HCT116 (cell line): ENCODE measurements at regions not wholly inside any gene's neighbourhood (a gene's known extent, or its start where the extent isn't known, plus 50 kb on each side); places are given as distances from the start of the nearest gene placed in this dataset.

Experiments
- ATAC-seq: fragments of 200-7000 bp; cut with Tn5 transposase; 2 replicates; pipeline ENCODE4 v1.9.1; 2020; ENCODE audit warnings: mild to moderate bottlenecking, moderate library complexity
- BruUV-seq: library from RNA; stranded (reverse); fragments of 400-500 nt; replicated peaks from 2 replicates; lab custom pipeline; 2021; lab: Mats Ljungman, UMichigan
- CTCF ChIA-PET: fragments of 300-600 bp; sonication (Branson Sonifier 250); formaldehyde crosslinking; loops from one replicate; lab custom pipeline; 2021; ENCODE audit warnings: antibody characterized with exemption; lab: Charles Lee
- POLR2A ChIA-PET: fragments of 300-600, 350-600 bp; sonication (Branson Sonifier 250); formaldehyde crosslinking; loops from one replicate; lab custom pipeline; 2021; ENCODE audit warnings: antibody characterized with exemption; lab: Charles Lee
- RAD21 ChIA-PET, 2 experiments: fragments of 300-600 bp; sonication (Branson Sonifier 250); formaldehyde crosslinking; loops; one replicate each; lab custom pipeline; 2023; ENCODE audit warnings: low total read pairs in 2 of 2; ENCODE audit not compliant: uncharacterized antibody in 2 of 2, unreplicated experiment in 2 of 2, low non-redundant PET in 1 of 2; lab: Charles Lee
- DNase-seq: peaks from one replicate; pipeline ENCODE4 v3.0.0-alpha.2; 2010; ENCODE audit warnings: low read depth, low spot score
- H2AFZ ChIP-seq: fragments of 200-600 bp; shearing (Covaris generic), sonication (generic); 2 replicates; pipeline ENCODE4 v1.6.1; 2017; ENCODE audit warnings: low read depth, mixed run types, mixed read lengths, antibody characterized with exemption, low read length; ENCODE audit not compliant: poor library complexity, severe bottlenecking
- H3K27ac ChIP-seq: 2 replicates; pipeline ENCODE4 v1.5.1; 2012; ENCODE audit warnings: low read depth, low read length
- H3K27me3 ChIP-seq: fragments of 200-600 bp; sonication (generic); 2 replicates; pipeline ENCODE4 v1.6.1; 2016; ENCODE audit warnings: mixed run types, low read length, mixed read lengths; ENCODE audit not compliant: insufficient read depth
- H3K36me3 ChIP-seq, 2 experiments: fragments of 200-500 bp in 1 of 2; fragments of 200-600 bp in 1 of 2; sonication (Bioruptor generic) in 1 of 2; sonication (generic) in 1 of 2; 2 replicates each; pipeline versions ENCODE4 v1.5.1 to v1.6.1; 2014 to 2016; ENCODE audit warnings: low read length in 2 of 2, inconsistent platforms in 1 of 2, mixed read lengths in 1 of 2, mixed run types in 1 of 2; ENCODE audit not compliant: insufficient read depth in 2 of 2, control insufficient read depth in 1 of 2
- H3K4me1 ChIP-seq, 2 experiments: fragments of 200-600 bp in 1 of 2; sonication (generic) in 1 of 2; 2 replicates each; pipeline versions ENCODE4 v1.5.1 to v1.6.1; 2012 to 2017; ENCODE audit warnings: low read length in 2 of 2, inconsistent platforms in 1 of 2, mild to moderate bottlenecking in 1 of 2, mixed read lengths in 1 of 2, mixed run types in 1 of 2, moderate library complexity in 1 of 2; ENCODE audit not compliant: insufficient read depth in 2 of 2, control insufficient read depth in 1 of 2
- H3K4me2 ChIP-seq: fragments of 200-600 bp; sonication (generic); 2 replicates; pipeline ENCODE4 v1.6.1; 2017; ENCODE audit warnings: mixed run types, low read length, mixed read lengths
- H3K4me3 ChIP-seq, 2 experiments: fragments of 200-600 bp in 1 of 2; sonication (generic) in 1 of 2; replicated peaks in 1 of 2; 2 replicates each; pipeline ENCODE4 v1.5.1; 2011 to 2016; ENCODE audit warnings: low read length in 2 of 2, control low read depth in 1 of 2, low read depth in 1 of 2, mild to moderate bottlenecking in 1 of 2, mixed read lengths in 1 of 2, mixed run types in 1 of 2
- H3K79me2 ChIP-seq: fragments of 200-600 bp; sonication (generic); 2 replicates; pipeline ENCODE4 v1.6.1; 2017; ENCODE audit warnings: mild to moderate bottlenecking, mixed run types, low read length, moderate library complexity, mixed read lengths; ENCODE audit not compliant: insufficient read depth
- H3K9ac ChIP-seq: fragments of 200-600 bp; sonication (generic); 2 replicates; pipeline ENCODE4 v1.6.1; 2016; ENCODE audit warnings: low read length, mixed read lengths
- H3K9me2 ChIP-seq: fragments of 200-600 bp; sonication (generic), shearing (Covaris generic); 2 replicates; pipeline ENCODE4 v1.6.1; 2017; ENCODE audit warnings: mixed run types, mild to moderate bottlenecking, moderate library complexity; ENCODE audit not compliant: insufficient read depth
- H3K9me3 ChIP-seq, 2 experiments: fragments of 200-500 bp in 1 of 2; fragments of 200-600 bp in 1 of 2; sonication (Bioruptor generic) in 1 of 2; sonication (generic) in 1 of 2; 2 replicates each; pipeline ENCODE4 v1.6.1; 2014 to 2017; ENCODE audit warnings: low read length in 2 of 2, mixed read lengths in 2 of 2, inconsistent platforms in 1 of 2, low read depth in 1 of 2, mild to moderate bottlenecking in 1 of 2, mixed run types in 1 of 2, moderate library complexity in 1 of 2; ENCODE audit not compliant: control insufficient read depth in 1 of 2, insufficient read depth in 1 of 2
- H4K20me1 ChIP-seq: fragments of 200-600 bp; sonication (generic), shearing (Covaris generic); 2 replicates; pipeline ENCODE4 v1.6.1; 2017; ENCODE audit warnings: mixed run types, mild to moderate bottlenecking, moderate library complexity; ENCODE audit not compliant: insufficient read depth
- CBX3 ChIP-seq: IDR thresholded peaks from 2 replicates; pipeline ENCODE4 v1.6.1; 2012; ENCODE audit warnings: low read depth
- CEBPB ChIP-seq: IDR thresholded peaks from 2 replicates; pipeline ENCODE4 v1.6.1; 2012; ENCODE audit warnings: low read depth
- EGR1 ChIP-seq: IDR thresholded peaks from 2 replicates; pipeline ENCODE4 v1.6.1; 2012; ENCODE audit warnings: low read depth
- EZH2 ChIP-seq: fragments of 200-600 bp; sonication (generic); IDR thresholded peaks from 2 replicates; pipeline ENCODE4 v1.6.1; 2017; ENCODE audit warnings: antibody characterized with exemption, mixed run types
- EZH2phosphoT487 ChIP-seq: fragments of 200-600 bp; IDR thresholded peaks from 2 replicates; pipeline ENCODE4 v1.6.1; 2018; ENCODE audit warnings: antibody characterized with exemption, borderline replicate concordance
- FOSL1 ChIP-seq: IDR thresholded peaks from 2 replicates; pipeline ENCODE4 v1.6.1; 2012; ENCODE audit warnings: low read depth
- JUND ChIP-seq: IDR thresholded peaks from 2 replicates; pipeline ENCODE4 v1.6.1; 2012
- POLR2A ChIP-seq: IDR thresholded peaks from 2 replicates; pipeline ENCODE4 v1.7.0; 2011; ENCODE audit warnings: borderline replicate concordance; ENCODE audit not compliant: insufficient read depth, insufficient read length; ENCODE audit errors: extremely low read depth
- RAD21 ChIP-seq: IDR thresholded peaks from 2 replicates; pipeline ENCODE4 v1.6.1; 2012; ENCODE audit warnings: low read depth, mild to moderate bottlenecking
- REST ChIP-seq: IDR thresholded peaks from 2 replicates; pipeline ENCODE4 v1.6.1; 2012; ENCODE audit warnings: low read depth
- SIN3A ChIP-seq: IDR thresholded peaks from 2 replicates; pipeline ENCODE4 v1.6.1; 2012; ENCODE audit warnings: low read depth
- SP1 ChIP-seq: IDR thresholded peaks from 2 replicates; pipeline ENCODE4 v1.6.1; 2012; ENCODE audit warnings: low read depth
- SRF ChIP-seq: IDR thresholded peaks from 2 replicates; pipeline ENCODE4 v1.6.1; 2012; ENCODE audit warnings: low read depth
- TCF7L2 ChIP-seq: IDR thresholded peaks from 2 replicates; pipeline ENCODE4 v1.7.0; 2011; ENCODE audit warnings: borderline replicate concordance, inconsistent platforms; ENCODE audit not compliant: insufficient read depth, insufficient read length; ENCODE audit errors: extremely low read depth
- YY1 ChIP-seq: IDR thresholded peaks from 2 replicates; pipeline ENCODE4 v1.6.1; 2011; ENCODE audit warnings: low read length, low read depth, moderate library complexity, mild to moderate bottlenecking; ENCODE audit not compliant: insufficient replicate concordance; ENCODE audit errors: extremely low read depth
- ZFX ChIP-seq: fragments of 450-650 bp; IDR thresholded peaks from 2 replicates; pipeline ENCODE4 v1.6.1; 2017
- ZNF274 ChIP-seq: fragments of 200-500 bp; sonication (Bioruptor generic); IDR thresholded peaks from 2 replicates; pipeline ENCODE4 v1.6.1; 2014; ENCODE audit warnings: mild to moderate bottlenecking, low read depth, low read length, inconsistent platforms
- intact Hi-C: fragments of 100-400 bp; cut with micrococcal nuclease; formaldehyde crosslinking; loops from 2 replicates; pipeline ENCODE4 v1.10.0; 2022
- TF ChIP-seq, protein P1 (sequence below): IDR thresholded peaks from 2 replicates; pipeline ENCODE4 v1.6.1; 2011; ENCODE audit warnings: mild to moderate bottlenecking, low read length, moderate library complexity; ENCODE audit not compliant: insufficient replicate concordance; ENCODE audit errors: extremely low read depth
- TF ChIP-seq, protein P2 (sequence below): IDR thresholded peaks from 2 replicates; pipeline ENCODE4 v1.6.1; 2012

DNA sequence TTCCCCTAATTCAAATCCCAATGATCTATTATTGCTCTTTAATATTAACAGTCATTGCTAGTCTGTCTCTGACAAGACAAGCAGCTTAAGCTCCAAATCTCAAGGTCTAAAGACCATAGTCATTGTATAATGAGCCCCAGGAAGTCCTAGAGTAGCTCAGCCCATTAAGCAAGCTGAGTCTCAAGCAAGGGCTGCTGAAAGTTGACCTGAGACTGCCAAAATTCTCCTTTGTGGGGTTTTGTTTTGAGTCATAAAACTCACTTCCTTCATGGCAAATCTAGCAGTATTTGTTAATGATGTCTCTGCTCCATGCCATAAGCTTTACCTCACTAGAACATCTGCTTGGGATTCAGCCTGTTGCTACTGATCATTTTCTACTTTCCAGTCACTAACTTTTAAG, 313.2 kb downstream of the ANTXR2 start:
- Histone ChIP-seq H3K4me1 (no peaks in the 10 kb centered on the region), H3K27ac (no peak overlapping the region), H3K4me3 (no peak overlapping the region), H3K9me3 (no peaks in the 10 kb centered on the region), H3K79me2 (no peaks in the 10 kb centered on the region), H3K36me3 (no peaks in the 10 kb centered on the region), H3K4me2 (no peak overlapping the region), H3K9me2 (no peaks in the 10 kb centered on the region), H3K27me3 (no peaks in the 10 kb centered on the region), H2AFZ (no peak overlapping the region), H4K20me1 (no peaks in the 10 kb centered on the region), H3K9ac (no peak overlapping the region)
- no peak for ATAC-seq
- intact Hi-C loops, result no loop called here
- ChIA-PET POLR2A (no interaction called here), CTCF (no interaction called here), RAD21 (no interaction called here)
- DNase-seq, result no peak
- no peak for TF ChIP-seq POLR2A
- no peak for TF ChIP-seq EZH2phosphoT487
- TF ChIP-seq REST, result no peak
- TF ChIP-seq CBX3, result no peak
- no peak for TF ChIP-seq YY1
- no peak for TF ChIP-seq FOSL1
- TF ChIP-seq SRF, result no peak
- TF ChIP-seq ZFX, result no peak
- no peak for TF ChIP-seq ZNF274
- TF ChIP-seq RAD21, result no peak
- TF ChIP-seq TCF7L2, result no peak
- no peak for TF ChIP-seq JUND
- no peak for TF ChIP-seq SP1
- TF ChIP-seq EGR1, result no peak
- no peak for TF ChIP-seq CEBPB
- no peak for TF ChIP-seq SIN3A
- TF ChIP-seq, protein P1, sequence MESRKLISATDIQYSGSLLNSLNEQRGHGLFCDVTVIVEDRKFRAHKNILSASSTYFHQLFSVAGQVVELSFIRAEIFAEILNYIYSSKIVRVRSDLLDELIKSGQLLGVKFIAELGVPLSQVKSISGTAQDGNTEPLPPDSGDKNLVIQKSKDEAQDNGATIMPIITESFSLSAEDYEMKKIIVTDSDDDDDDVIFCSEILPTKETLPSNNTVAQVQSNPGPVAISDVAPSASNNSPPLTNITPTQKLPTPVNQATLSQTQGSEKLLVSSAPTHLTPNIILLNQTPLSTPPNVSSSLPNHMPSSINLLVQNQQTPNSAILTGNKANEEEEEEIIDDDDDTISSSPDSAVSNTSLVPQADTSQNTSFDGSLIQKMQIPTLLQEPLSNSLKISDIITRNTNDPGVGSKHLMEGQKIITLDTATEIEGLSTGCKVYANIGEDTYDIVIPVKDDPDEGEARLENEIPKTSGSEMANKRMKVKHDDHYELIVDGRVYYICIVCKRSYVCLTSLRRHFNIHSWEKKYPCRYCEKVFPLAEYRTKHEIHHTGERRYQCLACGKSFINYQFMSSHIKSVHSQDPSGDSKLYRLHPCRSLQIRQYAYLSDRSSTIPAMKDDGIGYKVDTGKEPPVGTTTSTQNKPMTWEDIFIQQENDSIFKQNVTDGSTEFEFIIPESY, result no peak
- TF ChIP-seq EZH2, result no peak
- TF ChIP-seq, protein P2, sequence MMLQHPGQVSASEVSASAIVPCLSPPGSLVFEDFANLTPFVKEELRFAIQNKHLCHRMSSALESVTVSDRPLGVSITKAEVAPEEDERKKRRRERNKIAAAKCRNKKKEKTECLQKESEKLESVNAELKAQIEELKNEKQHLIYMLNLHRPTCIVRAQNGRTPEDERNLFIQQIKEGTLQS, result no peak
- no TSS peak for BruUV-seq
